PC-3 (cell line): ENCODE measurements at regions not wholly inside any gene's neighbourhood (a gene's known extent, or its start where the extent isn't known, plus 50 kb on each side); places are given as distances from the start of the nearest gene placed in this dataset.

Source experiments
- ATAC-seq: fragments of 200-7000 bp; cut with Tn5 transposase; 2 replicates; pipeline ENCODE4 v1.9.1; 2020; ENCODE audit warnings: mild to moderate bottlenecking, moderate library complexity
- BruUV-seq: library from RNA; stranded (reverse); fragments of 400-500 nt; replicated peaks from 2 replicates; lab custom pipeline; 2021; lab: Mats Ljungman, UMichigan
- CTCF ChIA-PET: fragments of 300-600 bp; sonication (Branson Sonifier 250); formaldehyde crosslinking; loops from one replicate; lab custom pipeline; 2022; ENCODE audit warnings: antibody characterized with exemption; lab: Charles Lee
- POLR2A ChIA-PET: fragments of 300-600 bp; sonication (Branson Sonifier 250); formaldehyde crosslinking; loops from one replicate; lab custom pipeline; 2022; ENCODE audit warnings: antibody characterized with exemption; ENCODE audit not compliant: unreplicated experiment; lab: Charles Lee
- DNase-seq: peaks from one replicate; pipeline ENCODE4 v3.0.0-alpha.2; 2015
- H2AFZ ChIP-seq: fragments of 300-600 bp; sonication (generic); 2 replicates; pipeline ENCODE4 v1.6.0; 2016; ENCODE audit warnings: antibody characterized with exemption, low read length
- H3F3A ChIP-seq: fragments of 300-600 bp; sonication (generic); one replicate; pipeline ENCODE4 v1.6.0; 2017; ENCODE audit warnings: antibody characterized with exemption, low read length, control low read depth, mild to moderate bottlenecking; ENCODE audit not compliant: unreplicated experiment
- H3K27ac ChIP-seq: fragments of 300-600 bp; sonication (generic); 2 replicates; pipeline ENCODE4 v1.5.1; 2016; ENCODE audit warnings: mild to moderate bottlenecking, low read length
- H3K27me3 ChIP-seq: fragments of 300-600 bp; sonication (generic); 2 replicates; pipeline ENCODE4 v1.6.1; 2016; ENCODE audit warnings: low read length, mixed read lengths
- H3K36me3 ChIP-seq: fragments of 300-600 bp; sonication (generic); 2 replicates; pipeline ENCODE4 v1.6.1; 2016; ENCODE audit warnings: low read depth, mixed run types, low read length, mixed read lengths
- H3K4me1 ChIP-seq: fragments of 300-600 bp; sonication (generic); 2 replicates; pipeline ENCODE4 v1.5.1; 2016; ENCODE audit warnings: low read length; ENCODE audit not compliant: insufficient read depth
- H3K4me2 ChIP-seq: fragments of 300-600 bp; sonication (generic); 2 replicates; pipeline ENCODE4 v1.6.0; 2016; ENCODE audit warnings: low read length
- H3K4me3 ChIP-seq: fragments of 300-600 bp; sonication (generic); 2 replicates; pipeline ENCODE4 v1.5.1; 2016; ENCODE audit warnings: mild to moderate bottlenecking, low read length, mixed read lengths
- H3K79me2 ChIP-seq: fragments of 300-600 bp; sonication (generic); 2 replicates; pipeline ENCODE4 v1.6.1; 2017; ENCODE audit warnings: low read length, mixed read lengths
- H3K9ac ChIP-seq: fragments of 300-600 bp; sonication (generic); 2 replicates; pipeline ENCODE4 v1.6.0; 2016; ENCODE audit warnings: mild to moderate bottlenecking, low read length
- H3K9me2 ChIP-seq: fragments of 300-600 bp; sonication (generic); replicated peaks from 2 replicates; pipeline ENCODE4 v1.6.1; 2016; ENCODE audit warnings: mixed run types, low read length, mixed read lengths
- H3K9me3 ChIP-seq: fragments of 300-600 bp; sonication (generic); 2 replicates; pipeline ENCODE4 v1.6.1; 2016; ENCODE audit warnings: low read length, mixed read lengths
- H4K20me1 ChIP-seq: fragments of 300-600 bp; sonication (generic); 2 replicates; pipeline ENCODE4 v1.6.1; 2016; ENCODE audit warnings: low read length, mixed read lengths
- EZH2 ChIP-seq: fragments of 300-600 bp; sonication (generic); IDR thresholded peaks from one replicate; pipeline ENCODE4 v1.6.1; 2017; ENCODE audit warnings: antibody characterized with exemption, mild to moderate bottlenecking, low read length; ENCODE audit not compliant: unreplicated experiment
- EZH2phosphoT487 ChIP-seq: fragments of 300-600 bp; sonication (generic); IDR thresholded peaks from 2 replicates; pipeline ENCODE4 v1.6.1; 2018; ENCODE audit warnings: mild to moderate bottlenecking, antibody characterized with exemption, low read length, borderline replicate concordance
- intact Hi-C: fragments of 100-400 bp; cut with micrococcal nuclease; formaldehyde crosslinking; loops from 2 replicates; pipeline ENCODE4 v1.9.0; 2023
- TF ChIP-seq, protein P1 (sequence below): fragments of 300-600 bp; sonication (generic); conservative IDR thresholded peaks from 2 replicates; pipeline ENCODE4 v1.5.1; 2017; ENCODE audit warnings: antibody characterized with exemption, low read depth, mild to moderate bottlenecking, low read length

DNA sequence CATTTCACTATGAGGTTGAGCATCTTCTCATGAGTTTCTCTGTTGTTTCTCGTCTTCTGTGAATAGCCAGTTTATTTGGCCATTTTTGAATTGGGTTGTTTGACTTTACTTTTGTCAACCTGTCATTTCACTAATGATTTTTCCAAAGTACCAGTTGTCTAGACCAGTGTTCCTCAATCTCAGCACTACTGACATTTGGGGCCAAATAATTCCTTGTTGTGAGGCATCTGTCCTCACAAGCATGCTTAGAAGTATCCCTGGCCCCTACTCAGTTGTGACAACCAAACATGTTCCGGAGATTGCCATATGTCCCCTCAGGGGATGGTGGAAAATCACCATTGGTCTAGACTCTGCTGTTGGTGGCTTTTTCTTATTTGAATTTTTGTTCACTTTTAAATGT, 87.7 kb upstream of the GNAZ start:
- no peaks in the 10 kb centered on the region for H3K4me1 ChIP-seq
- intact Hi-C loops, result no loop called here
- POLR2A ChIA-PET, result no interaction called here
- no peaks in the 10 kb centered on the region for H3K79me2 ChIP-seq
- H4K20me1 ChIP-seq, result no peaks in the 10 kb centered on the region
- no peak for TF ChIP-seq EZH2phosphoT487
- TF ChIP-seq, protein P1, sequence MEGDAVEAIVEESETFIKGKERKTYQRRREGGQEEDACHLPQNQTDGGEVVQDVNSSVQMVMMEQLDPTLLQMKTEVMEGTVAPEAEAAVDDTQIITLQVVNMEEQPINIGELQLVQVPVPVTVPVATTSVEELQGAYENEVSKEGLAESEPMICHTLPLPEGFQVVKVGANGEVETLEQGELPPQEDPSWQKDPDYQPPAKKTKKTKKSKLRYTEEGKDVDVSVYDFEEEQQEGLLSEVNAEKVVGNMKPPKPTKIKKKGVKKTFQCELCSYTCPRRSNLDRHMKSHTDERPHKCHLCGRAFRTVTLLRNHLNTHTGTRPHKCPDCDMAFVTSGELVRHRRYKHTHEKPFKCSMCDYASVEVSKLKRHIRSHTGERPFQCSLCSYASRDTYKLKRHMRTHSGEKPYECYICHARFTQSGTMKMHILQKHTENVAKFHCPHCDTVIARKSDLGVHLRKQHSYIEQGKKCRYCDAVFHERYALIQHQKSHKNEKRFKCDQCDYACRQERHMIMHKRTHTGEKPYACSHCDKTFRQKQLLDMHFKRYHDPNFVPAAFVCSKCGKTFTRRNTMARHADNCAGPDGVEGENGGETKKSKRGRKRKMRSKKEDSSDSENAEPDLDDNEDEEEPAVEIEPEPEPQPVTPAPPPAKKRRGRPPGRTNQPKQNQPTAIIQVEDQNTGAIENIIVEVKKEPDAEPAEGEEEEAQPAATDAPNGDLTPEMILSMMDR, result no peak
- TF ChIP-seq EZH2, result no peak
- no peaks in the 10 kb centered on the region for H3K27me3 ChIP-seq
- CTCF ChIA-PET, result no interaction called here
- H3K9me3 ChIP-seq, result 0 out of 2 replicates have a peak, but pooled peaks cover 4% of the 10 kb centered on the region
- no peak for ATAC-seq
- no TSS peak for BruUV-seq
- no peak overlapping the region for H3K4me3 ChIP-seq
- H3K4me2 ChIP-seq, result no peak overlapping the region
- no peak overlapping the region for H3K9ac ChIP-seq
- H3F3A ChIP-seq, result no peaks in the 10 kb centered on the region
- H2AFZ ChIP-seq, result no peak overlapping the region
- H3K27ac ChIP-seq, result no peak overlapping the region
- H3K36me3 ChIP-seq, result no peaks in the 10 kb centered on the region
- no peak for DNase-seq
- no peaks in the 10 kb centered on the region for H3K9me2 ChIP-seq

DNA sequence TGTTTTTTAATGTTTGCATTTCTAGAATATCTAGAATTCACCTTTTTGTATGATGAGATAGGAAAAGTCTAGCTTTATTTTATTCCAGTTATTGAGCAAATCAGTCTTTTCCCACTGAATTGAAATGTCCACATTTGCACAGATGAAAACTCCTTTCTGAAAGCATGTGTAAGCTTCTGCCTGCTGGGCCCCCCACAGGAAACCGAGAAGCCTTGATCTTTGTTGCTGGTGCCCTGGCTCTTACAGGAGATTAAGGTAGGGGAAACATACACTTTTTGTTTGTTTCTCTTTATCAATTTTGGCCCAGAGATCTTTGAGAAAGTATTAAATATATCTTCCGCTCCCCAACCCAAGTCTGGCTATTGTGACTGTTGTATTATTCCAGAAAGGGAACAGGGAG, 87.2 kb upstream of the GNAZ start:
- no peak for DNase-seq
- H3K9me3 ChIP-seq, result 0 out of 2 replicates have a peak, but pooled peaks cover 4% of the 10 kb centered on the region
- ATAC-seq, result no peak
- ChIA-PET CTCF (no interaction called here), POLR2A (no interaction called here)
- no peak overlapping the region for H3K4me3 ChIP-seq
- no peak for TF ChIP-seq EZH2
- TF ChIP-seq, protein P1, result no peak
- TF ChIP-seq EZH2phosphoT487, result no peak
- H3K4me2 ChIP-seq, result no peak overlapping the region
- no peaks in the 10 kb centered on the region for H3K9me2 ChIP-seq
- H3K4me1 ChIP-seq, result no peaks in the 10 kb centered on the region
- H3K27ac ChIP-seq, result no peak overlapping the region
- no peaks in the 10 kb centered on the region for H3K36me3 ChIP-seq
- H4K20me1 ChIP-seq, result no peaks in the 10 kb centered on the region
- H3K79me2 ChIP-seq, result no peaks in the 10 kb centered on the region
- H3F3A ChIP-seq, result no peaks in the 10 kb centered on the region
- BruUV-seq, result no TSS peak
- no peak overlapping the region for H2AFZ ChIP-seq
- intact Hi-C loops, result no loop called here
- no peaks in the 10 kb centered on the region for H3K27me3 ChIP-seq
- no peak overlapping the region for H3K9ac ChIP-seq

DNA sequence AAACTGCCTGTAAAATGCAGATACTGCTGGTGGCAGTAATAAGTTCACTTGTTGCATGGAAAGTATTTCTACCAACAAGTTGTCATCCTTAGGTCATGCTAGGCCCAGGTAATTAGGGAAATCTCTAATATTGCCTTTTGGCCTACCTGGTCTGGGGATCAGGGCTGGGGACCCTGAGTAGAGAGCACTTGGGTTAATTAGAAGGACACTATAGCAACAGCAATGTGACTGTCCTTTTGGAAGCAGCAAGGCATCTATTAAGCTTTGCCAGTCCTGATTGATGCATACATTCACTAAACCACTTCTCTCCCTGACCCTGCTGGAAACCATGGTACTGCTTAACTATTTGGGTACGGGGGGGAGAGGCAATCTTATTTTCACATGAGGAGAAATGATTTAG, 86.5 kb upstream of the GNAZ start:
- Histone ChIP-seq H3K4me1 (no peaks in the 10 kb centered on the region), H2AFZ (no peak overlapping the region), H3K9me3 (0 out of 2 replicates have a peak, but pooled peaks cover 4% of the 10 kb centered on the region), H4K20me1 (no peaks in the 10 kb centered on the region), H3K27ac (no peak overlapping the region), H3K79me2 (no peaks in the 10 kb centered on the region), H3K4me2 (no peak overlapping the region), H3K9ac (no peak overlapping the region), H3K36me3 (no peaks in the 10 kb centered on the region), H3K4me3 (no peak overlapping the region), H3K9me2 (no peaks in the 10 kb centered on the region), H3F3A (no peaks in the 10 kb centered on the region), H3K27me3 (no peaks in the 10 kb centered on the region)
- no peak for DNase-seq
- no TSS peak for BruUV-seq
- CTCF ChIA-PET, result no interaction called here
- no peak for ATAC-seq
- intact Hi-C loops, result no loop called here
- no peak for TF ChIP-seq EZH2phosphoT487
- TF ChIP-seq, protein P1, result no peak
- no peak for TF ChIP-seq EZH2
- POLR2A ChIA-PET, result no interaction called here
